ENCODE measurements at regions not wholly inside any gene's neighbourhood (a gene's known extent, or its start where the extent isn't known, plus 50 kb on each side); places are given as distances from the start of the nearest gene placed in this dataset.

DNA sequence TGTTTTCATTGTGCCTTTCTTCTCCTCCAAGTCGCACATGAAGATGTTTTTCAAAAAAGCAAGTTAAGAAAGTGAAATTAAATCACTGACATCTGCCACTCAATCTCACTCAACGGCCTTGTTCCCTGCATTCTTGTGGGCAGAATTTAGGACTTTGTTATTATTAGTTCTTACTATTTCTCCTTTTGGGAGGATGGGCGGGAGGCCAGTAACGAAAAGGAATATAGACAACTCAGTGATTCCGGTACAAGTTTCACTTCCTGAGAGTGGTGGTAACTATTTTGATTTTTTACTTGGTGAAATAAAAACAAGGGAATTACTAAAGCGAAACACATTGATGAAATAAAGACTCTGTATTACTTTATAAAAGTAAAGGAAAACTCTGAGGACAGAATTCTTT, 231.9 kb upstream of the HABP2 start:
- Histone ChIP-seq H3K9me3 (no peaks in the 10 kb centered on the region), H3K27ac (no peak overlapping the region), H3K4me1 (no peaks in the 10 kb centered on the region), H3K4me3 (no peak overlapping the region), H3K27me3 (no peaks in the 10 kb centered on the region), H3K36me3 (no peaks in the 10 kb centered on the region)
- DNase-seq = no peak
- 62 to 74% methylated on average over 6 of the region's 6 CpGs for WGBS, 2 donors (ENCODE audit: low coverage in 1 of 2)
- in situ Hi-C loops (cut with MboI; ENCODE audit: low pct_ligation_motif_present in 1 of 4, low pct_unique_long_range_greater_than_20kb in 1 of 4, low sequenced_read_pairs in 3 of 4) = no loop called here
- intact Hi-C loops (cut with DNase I; ENCODE audit: low total_unique reads) = no loop called here
- TF ChIP-seq POLR2A (IDR thresholded peaks at IDR 0.05) = no peak

DNA sequence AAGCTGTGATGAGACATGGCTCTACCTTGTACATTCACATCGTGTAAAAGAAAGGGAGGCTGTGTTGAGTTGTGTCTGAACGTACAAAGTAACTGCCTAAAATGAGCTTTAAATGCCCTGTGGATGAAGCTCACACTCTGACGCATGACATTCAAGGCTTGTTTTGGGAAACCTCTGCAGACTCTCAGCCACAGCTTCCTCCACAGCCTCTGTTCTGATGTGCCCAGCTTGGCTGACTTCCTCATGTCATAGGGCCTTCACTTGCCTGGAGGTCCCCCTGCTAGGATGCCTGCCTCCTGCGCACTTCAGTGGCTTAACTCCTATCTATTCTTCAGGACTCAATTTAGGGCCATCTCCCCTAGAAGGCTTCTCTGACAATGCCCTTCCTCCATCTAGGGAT, 230.0 kb upstream of the HABP2 start:
- 64 to 100% methylated on average over 1 to 4 of the region's 4 CpGs for WGBS, 2 donors (ENCODE audit: low coverage in 1 of 2)
- no peak for TF ChIP-seq POLR2A (IDR thresholded peaks at IDR 0.05)
- no peak for TF ChIP-seq EP300 (IDR thresholded peaks at IDR 0.05; ENCODE audit: low read depth)
- TF ChIP-seq POLR2AphosphoS5 (IDR thresholded peaks at IDR 0.05) = no peak
- H3K27ac ChIP-seq = no peak overlapping the region
- no peaks in the 10 kb centered on the region for H3K27me3 ChIP-seq
- DNase-seq = peak; percentile 12
- no peaks in the 10 kb centered on the region for H3K36me3 ChIP-seq
- H3K4me1 ChIP-seq = no peaks in the 10 kb centered on the region
- no peak overlapping the region for H3K4me3 ChIP-seq
- intact Hi-C loops (cut with DNase I; ENCODE audit: low total_unique reads) = no loop called here
- no peaks in the 10 kb centered on the region for H3K9me3 ChIP-seq
- in situ Hi-C loops (cut with MboI; ENCODE audit: low pct_ligation_motif_present in 1 of 4, low pct_unique_long_range_greater_than_20kb in 1 of 4, low sequenced_read_pairs in 3 of 4) = no loop called here

DNA sequence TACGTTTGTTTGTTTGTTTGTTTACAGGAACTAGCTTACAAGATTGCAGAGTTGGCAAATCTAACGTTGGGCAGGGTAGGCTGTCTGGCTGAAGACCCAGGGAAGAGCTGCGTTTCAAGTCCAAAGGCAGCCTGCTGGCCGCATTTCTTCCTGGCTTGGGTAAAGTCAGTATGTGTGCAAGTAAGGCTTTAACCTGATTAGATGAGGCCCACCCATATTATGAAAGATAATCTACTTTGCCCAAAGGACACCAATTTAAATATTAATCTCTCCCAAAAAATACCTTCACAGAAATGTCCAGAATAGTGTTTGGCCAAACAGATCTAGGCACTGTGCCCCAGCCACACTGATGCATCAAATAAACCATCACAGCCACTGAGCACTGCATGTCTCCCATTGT, 228.9 kb upstream of the HABP2 start:
- intact Hi-C loops (cut with DNase I; ENCODE audit: low total_unique reads) = no loop called here
- Histone ChIP-seq H3K27ac (no peak overlapping the region), H3K27me3 (no peaks in the 10 kb centered on the region), H3K4me1 (no peaks in the 10 kb centered on the region), H3K4me3 (no peak overlapping the region), H3K9me3 (no peaks in the 10 kb centered on the region), H3K36me3 (no peaks in the 10 kb centered on the region)
- 76% methylated on average over 4 of the region's 4 CpGs; no CpG with 5 or more reads in 1 of the 2 donors for WGBS, 2 donors (ENCODE audit: low coverage in 1 of 2)
- DNase-seq = no peak
- in situ Hi-C loops (cut with MboI; ENCODE audit: low pct_ligation_motif_present in 1 of 4, low pct_unique_long_range_greater_than_20kb in 1 of 4, low sequenced_read_pairs in 3 of 4) = no loop called here
- TF ChIP-seq EP300 (IDR thresholded peaks at IDR 0.05; ENCODE audit: low read depth) (no peak), POLR2A (IDR thresholded peaks at IDR 0.05) (no peak), POLR2AphosphoS5 (IDR thresholded peaks at IDR 0.05) (no peak)
- TF ChIP-seq, protein P1, sequence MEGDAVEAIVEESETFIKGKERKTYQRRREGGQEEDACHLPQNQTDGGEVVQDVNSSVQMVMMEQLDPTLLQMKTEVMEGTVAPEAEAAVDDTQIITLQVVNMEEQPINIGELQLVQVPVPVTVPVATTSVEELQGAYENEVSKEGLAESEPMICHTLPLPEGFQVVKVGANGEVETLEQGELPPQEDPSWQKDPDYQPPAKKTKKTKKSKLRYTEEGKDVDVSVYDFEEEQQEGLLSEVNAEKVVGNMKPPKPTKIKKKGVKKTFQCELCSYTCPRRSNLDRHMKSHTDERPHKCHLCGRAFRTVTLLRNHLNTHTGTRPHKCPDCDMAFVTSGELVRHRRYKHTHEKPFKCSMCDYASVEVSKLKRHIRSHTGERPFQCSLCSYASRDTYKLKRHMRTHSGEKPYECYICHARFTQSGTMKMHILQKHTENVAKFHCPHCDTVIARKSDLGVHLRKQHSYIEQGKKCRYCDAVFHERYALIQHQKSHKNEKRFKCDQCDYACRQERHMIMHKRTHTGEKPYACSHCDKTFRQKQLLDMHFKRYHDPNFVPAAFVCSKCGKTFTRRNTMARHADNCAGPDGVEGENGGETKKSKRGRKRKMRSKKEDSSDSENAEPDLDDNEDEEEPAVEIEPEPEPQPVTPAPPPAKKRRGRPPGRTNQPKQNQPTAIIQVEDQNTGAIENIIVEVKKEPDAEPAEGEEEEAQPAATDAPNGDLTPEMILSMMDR (IDR thresholded peaks at IDR 0.05) = no peak

DNA sequence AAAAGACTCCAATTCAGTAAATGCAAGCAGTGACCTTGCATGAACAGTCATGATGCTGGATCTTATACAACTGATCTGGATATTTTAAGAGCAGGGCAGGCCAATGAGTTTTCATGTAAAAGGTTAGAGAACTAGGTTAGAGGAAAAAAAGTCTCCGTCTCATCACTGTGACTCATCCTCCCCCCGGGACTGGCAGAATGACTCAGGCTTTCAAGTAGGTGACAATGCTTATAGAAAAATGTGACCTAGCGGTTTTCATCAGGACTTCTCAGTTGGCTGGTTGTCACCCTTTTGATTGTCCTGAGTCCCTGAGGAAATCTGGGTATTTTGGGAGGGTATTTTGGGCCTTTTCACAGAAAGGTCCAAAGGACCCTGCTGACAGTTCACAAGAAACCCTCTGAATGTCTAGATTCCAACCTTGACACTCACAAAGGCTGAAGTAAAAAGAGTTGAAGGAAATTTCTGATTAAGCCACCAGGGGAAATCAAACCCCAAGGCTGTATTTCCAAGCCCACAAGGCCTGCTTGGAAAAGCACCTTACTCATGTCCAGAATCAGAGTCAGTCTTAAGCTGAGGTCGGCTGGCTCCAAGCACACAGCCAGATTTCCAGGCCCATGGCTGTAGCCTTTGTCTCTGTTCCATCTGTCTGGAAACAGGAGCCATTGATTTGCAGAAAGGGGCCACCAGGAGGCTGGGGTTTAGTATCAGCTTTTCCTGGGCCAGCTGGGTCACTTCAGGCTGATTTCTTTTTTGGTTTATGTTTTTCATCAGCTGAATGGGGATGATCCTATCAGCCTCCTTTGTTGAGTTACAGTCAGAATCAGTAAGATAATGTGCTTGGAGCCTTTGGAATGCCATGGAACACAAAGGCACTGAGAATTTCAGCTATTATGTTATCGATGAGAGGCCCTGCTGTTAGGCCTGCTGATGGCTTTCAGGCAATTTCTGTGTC, 226.4 kb upstream of the HABP2 start:
- in situ Hi-C loops (cut with MboI; ENCODE audit: low pct_ligation_motif_present in 1 of 4, low pct_unique_long_range_greater_than_20kb in 1 of 4, low sequenced_read_pairs in 3 of 4) = no loop called here
- DNase-seq = peak; percentile 11

DNA sequence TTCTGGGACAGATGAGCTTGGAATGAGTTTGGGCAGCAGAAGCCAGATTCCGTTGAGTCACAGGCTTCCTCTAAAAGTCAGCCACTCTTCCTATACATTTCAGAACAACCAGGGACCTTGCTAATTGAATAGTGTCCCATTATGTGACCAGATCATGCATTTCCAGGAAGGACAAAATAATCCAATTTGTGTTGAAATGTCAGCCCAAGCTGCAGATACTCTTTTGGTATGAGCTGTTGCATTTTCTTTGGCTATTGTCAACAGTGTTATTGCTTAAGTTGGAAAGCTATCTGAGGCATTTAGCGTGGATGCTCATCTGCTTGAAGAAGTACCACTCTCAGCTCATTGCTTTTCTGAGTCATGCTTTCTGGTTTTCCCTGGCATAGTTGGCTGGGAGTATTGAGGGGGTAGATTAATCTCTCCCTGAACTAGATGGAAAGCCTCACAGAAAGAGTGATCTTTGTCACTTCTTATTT, 223.7 kb upstream of the HABP2 start:
- Histone ChIP-seq H3K36me3 (no peaks in the 10 kb centered on the region), H3K27me3 (no peaks in the 10 kb centered on the region), H3K4me3 (no peak overlapping the region), H3K9me3 (no peaks in the 10 kb centered on the region), H3K4me1 (peaks cover 0 to 3% (median 0%) of the 10 kb centered on the region in 4 donors), H3K27ac (no peak overlapping the region)
- in situ Hi-C loops (cut with MboI; ENCODE audit: low pct_ligation_motif_present in 1 of 4, low pct_unique_long_range_greater_than_20kb in 1 of 4, low sequenced_read_pairs in 3 of 4) = no loop called here
- TF ChIP-seq POLR2A (IDR thresholded peaks at IDR 0.05) (no peak), EP300 (IDR thresholded peaks at IDR 0.05; ENCODE audit: low read depth) (no peak), POLR2AphosphoS5 (IDR thresholded peaks at IDR 0.05) (peak in 1 of 3 donors; percentile 18)
- TF ChIP-seq, protein P1 (IDR thresholded peaks at IDR 0.05) = no peak
- no peak for DNase-seq
- intact Hi-C loops (cut with DNase I; ENCODE audit: low total_unique reads) = no loop called here
- 60 to 64% methylated on average over 1 to 2 of the region's 2 CpGs for WGBS, 2 donors (ENCODE audit: low coverage in 1 of 2)

More for the DNA sequence above, 226.4 kb upstream of the HABP2 start:
- peaks cover 0 to 3% (median 0%) of the 10 kb centered on the region in 4 donors for H3K4me1 ChIP-seq
- no peaks in the 10 kb centered on the region for H3K9me3 ChIP-seq
- no peaks in the 10 kb centered on the region for H3K27me3 ChIP-seq
- TF ChIP-seq POLR2AphosphoS5 (IDR thresholded peaks at IDR 0.05) (peak in 1 of 3 donors; percentile 15), EP300 (IDR thresholded peaks at IDR 0.05; ENCODE audit: low read depth) (no peak)
- WGBS, 2 donors (ENCODE audit: low coverage in 1 of 2) = 52 to 60% methylated on average over 4 to 5 of the region's 5 CpGs
- intact Hi-C loops (cut with DNase I; ENCODE audit: low total_unique reads) = no loop called here
- H3K27ac ChIP-seq = peak overlapping the region; percentile 1 to 43 (median 14)
- no peak overlapping the region for H3K4me3 ChIP-seq
- H3K36me3 ChIP-seq = no peaks in the 10 kb centered on the region
